HL-60 (cell line): ENCODE measurements at regions not wholly inside any gene's neighbourhood (a gene's known extent, or its start where the extent isn't known, plus 50 kb on each side); places are given as distances from the start of the nearest gene placed in this dataset.

Experiments
- CTCF ChIP-seq: IDR thresholded peaks from one replicate; pipeline ENCODE4 v1.5.1; 2011; ENCODE audit warnings: low read length, control low read depth, inconsistent platforms; ENCODE audit not compliant: insufficient read depth
- POLR2AphosphoS5 ChIP-seq: IDR thresholded peaks from 2 replicates; pipeline ENCODE4 v1.6.1; 2012; ENCODE audit warnings: low read depth
- SPI1 ChIP-seq: IDR thresholded peaks from 2 replicates; pipeline ENCODE4 v1.6.1; 2012; ENCODE audit warnings: low read depth, mild to moderate bottlenecking, borderline replicate concordance

DNA sequence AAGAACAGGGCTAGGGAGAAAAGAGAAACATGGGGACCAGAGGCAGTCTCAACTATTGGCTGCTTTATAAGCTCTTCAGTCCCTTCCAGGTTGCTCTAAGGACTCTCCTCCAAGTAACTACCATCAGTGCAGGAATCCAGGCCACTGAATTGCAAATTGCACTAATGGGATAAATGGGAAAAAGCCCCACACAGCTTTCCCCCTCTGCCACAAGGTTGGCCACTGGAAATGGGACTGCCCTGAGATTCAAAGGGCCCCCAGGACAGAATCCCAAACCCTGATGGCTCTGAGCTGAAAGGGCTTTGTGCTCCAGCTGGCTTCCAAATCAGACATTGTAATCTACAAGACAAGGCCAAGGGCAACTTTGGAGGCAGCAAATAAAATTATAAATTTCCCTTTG lies 633.2 kb downstream of the ACTR3B start:
- TF ChIP-seq POLR2AphosphoS5 (no peak), CTCF (no peak), SPI1 (no peak)
